ENCODE measurements at regions not wholly inside any gene's neighbourhood (a gene's known extent, or its start where the extent isn't known, plus 50 kb on each side); places are given as distances from the start of the nearest gene placed in this dataset.

- DNase-seq (ENCODE audit: low read depth in 2 of 2): no peak
These were observed 424.6 kb downstream of the MED10 start for GRCh38 chr5:5953584-5954274.

DNA sequence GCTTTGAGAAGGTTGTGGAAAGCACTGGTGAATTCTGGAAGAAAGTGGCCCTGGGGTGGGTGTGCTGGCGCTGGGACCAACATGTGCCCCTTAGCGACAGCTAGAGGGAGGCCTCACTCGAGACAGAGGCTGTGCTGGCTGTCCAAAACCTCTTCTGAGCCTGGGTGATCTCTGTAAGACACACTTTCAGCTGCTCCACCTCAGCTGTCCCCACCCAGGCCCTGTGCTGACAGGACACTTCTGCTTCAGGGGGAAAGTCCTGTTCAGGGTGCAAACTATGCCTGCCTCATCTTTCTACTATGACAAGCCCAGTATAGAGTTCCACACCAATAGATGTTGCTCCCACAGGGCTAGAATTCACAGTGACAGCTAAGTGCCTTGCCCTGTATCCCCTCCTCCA lies 426.4 kb downstream of the MED10 start:
- DNase-seq (ENCODE audit: low read depth in 2 of 2): no peak

DNA sequence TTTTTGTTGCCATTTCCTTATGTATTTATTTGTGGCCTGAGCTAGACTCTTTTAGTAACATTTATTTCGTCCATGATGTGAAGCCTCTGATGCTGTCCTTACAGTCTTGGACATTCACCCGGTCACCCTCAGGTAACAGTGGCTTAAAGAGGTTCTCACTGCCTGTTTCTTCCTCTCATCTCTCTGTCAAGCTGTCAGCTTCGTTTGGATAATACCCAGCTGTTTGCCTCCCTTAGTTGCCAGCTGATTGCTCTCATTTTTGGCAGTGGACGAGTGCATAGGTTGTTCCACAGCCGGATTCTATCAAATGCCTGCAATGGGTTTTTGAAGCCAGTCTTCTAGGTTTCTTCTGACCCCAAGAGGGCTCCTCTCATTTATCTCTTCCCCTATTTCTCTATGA lies 427.7 kb downstream of the MED10 start:
- no peak for DNase-seq (ENCODE audit: low read depth in 2 of 2)

GRCh38 chr5:5941486-5941885 lies 436.9 kb downstream of the MED10 start:
- no peak for DNase-seq (ENCODE audit: low read depth in 2 of 2)

DNA sequence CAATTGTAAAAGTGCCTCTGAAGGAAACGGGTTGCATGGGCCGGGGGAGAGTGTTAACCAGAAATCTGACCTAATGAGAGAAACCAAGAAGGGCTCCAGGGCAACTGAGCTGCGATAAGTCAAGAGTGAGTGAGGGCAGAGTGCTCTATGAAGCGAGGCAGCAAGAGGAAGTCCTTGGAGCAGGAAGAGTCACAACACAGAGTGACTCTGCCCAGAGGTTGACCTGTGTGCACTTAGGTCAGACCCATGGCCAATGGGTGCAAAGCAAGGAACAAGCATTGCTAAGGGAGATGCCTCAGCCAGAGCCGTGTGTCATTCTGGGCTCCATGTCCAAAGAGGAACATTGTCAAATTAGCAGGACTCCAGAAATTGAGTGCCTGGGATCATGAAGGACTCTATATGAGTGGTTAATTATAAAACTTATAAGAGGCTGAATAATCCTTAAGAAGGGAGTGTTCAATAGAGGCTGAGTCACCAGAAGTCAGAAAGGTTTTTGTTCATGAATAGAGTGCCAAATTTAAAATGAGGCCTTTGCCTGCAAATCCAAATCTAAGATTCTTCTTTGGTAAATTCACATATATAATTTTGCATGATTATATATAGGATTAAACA lies 438.5 kb downstream of the MED10 start:
- DNase-seq (ENCODE audit: low read depth in 2 of 2): no peak

DNA sequence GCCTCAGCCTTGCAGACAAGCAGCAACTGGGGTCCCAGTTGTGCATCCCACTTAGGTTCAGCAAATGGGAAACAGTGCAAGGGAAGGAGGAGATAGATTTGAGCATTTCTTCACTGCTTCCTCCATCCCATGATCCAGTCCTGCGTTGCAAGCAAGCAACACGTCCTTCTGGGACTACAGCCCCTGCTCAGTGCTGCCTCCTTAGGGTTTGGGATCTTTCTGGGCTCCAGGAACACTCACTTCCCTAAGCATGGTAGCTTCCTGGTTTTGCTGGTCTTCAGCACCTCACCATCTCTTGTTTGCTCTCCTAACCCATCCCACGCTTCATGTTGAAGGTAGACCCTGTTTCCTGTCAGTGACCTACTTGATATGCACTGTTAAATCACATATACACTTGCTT lies 444.7 kb downstream of the MED10 start:
- DNase-seq (ENCODE audit: low read depth in 2 of 2): no peak

GRCh38 chr5:5932824-5933223 lies 445.5 kb downstream of the MED10 start:
- DNase-seq (ENCODE audit: low read depth in 2 of 2): no peak

DNA sequence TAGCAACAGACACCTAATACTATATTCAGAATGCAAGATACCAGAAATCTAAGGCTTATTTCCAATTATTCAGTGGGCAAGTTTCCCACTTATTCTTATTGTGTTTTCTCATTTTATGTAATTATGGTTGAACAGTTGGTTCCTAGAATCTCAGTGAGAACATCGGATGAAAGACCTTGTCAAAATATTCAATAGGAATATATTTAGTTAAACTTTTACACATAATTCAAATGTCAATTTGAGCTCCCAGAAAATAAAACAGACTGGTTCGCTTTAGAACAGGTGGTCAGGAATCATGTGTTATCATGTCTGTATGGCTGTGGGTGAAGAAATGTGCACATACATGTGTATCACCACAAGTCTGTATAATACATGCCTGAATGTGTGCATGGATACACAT lies 447.8 kb downstream of the MED10 start:
- no peak for DNase-seq (ENCODE audit: low read depth in 2 of 2)

- no peak for DNase-seq (ENCODE audit: low read depth in 2 of 2)
These were observed 448.9 kb downstream of the MED10 start for GRCh38 chr5:5929291-5930020.

GRCh38 chr5:5925191-5925590 lies 453.2 kb downstream of the MED10 start:
- DNase-seq (ENCODE audit: low read depth in 2 of 2): no peak

- DNase-seq (ENCODE audit: low read depth in 2 of 2): no peak
These were observed 458.9 kb downstream of the MED10 start for GRCh38 chr5:5919411-5919810.

DNA sequence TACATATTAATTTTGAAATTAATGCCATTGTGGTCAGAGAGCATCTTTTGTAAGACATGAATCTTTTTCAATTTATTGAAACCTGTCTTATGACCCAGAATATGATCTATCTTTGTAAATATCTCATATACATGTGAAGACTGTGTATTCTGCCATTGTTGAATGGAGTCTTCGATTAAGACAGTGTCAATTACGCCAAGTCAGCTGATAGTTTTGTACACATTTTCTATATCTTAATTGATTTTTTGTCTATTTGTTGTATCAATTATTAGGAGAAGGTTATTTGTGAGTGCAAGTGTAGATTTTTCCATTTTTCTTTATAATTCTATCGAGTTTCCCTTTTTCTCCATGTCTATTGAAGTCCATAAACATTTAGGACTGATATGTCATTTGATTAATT lies 471.6 kb downstream of the MED10 start:
- no peak for DNase-seq (ENCODE audit: low read depth in 2 of 2)

DNA sequence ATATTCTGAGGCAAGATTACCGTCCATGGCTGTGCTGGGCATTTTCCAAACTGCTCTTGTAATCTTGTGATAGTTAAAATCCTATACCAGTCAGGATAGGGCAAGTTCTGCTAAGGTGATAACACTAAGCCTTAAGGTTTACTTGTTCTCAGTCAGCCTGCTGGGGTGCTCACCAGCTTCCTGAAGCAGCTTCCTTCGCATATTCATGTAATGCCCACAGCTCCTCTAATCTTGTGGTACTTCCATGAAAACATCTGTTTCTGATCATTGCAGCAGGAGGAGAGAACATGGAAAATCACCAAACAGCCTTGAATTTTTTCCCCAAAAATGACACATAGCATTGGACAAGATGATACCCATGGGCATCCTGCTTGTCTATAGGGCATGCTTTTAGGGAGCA lies 473.2 kb downstream of the MED10 start:
- DNase-seq (ENCODE audit: low read depth in 2 of 2): no peak

GRCh38 chr5:5904113-5904512 lies 474.2 kb downstream of the MED10 start:
- DNase-seq (ENCODE audit: low read depth in 2 of 2): no peak

GRCh38 chr5:5902678-5903646 lies 475.4 kb downstream of the MED10 start:
- no peak for DNase-seq (ENCODE audit: low read depth in 2 of 2)

DNA sequence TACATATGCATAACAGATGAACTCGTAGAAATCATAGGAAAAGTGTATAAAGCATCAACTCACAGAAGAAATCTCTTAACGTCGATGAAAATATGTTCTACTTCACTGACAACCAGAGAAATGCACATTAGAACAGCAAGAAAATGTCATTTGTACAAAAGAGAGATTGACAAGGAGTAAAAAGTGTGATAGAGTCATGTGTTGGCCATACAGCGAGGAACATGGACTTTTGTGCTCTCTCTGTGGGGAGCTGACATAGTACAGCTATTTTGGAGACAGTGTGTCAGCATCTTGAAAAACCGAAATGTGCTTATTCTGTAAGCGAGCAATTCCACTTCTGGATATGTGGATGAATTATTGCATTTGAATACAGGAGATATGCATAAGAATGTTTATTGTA lies 477.9 kb downstream of the ICE1 start:
- DNase-seq (ENCODE audit: low read depth in 2 of 2): no peak

GRCh38 chr5:5899716-5900115 lies 477.2 kb downstream of the ICE1 start:
- DNase-seq (ENCODE audit: low read depth in 2 of 2): no peak

GRCh38 chr5:5888284-5888683 lies 465.8 kb downstream of the ICE1 start:
- no peak for DNase-seq (ENCODE audit: low read depth in 2 of 2)

DNA sequence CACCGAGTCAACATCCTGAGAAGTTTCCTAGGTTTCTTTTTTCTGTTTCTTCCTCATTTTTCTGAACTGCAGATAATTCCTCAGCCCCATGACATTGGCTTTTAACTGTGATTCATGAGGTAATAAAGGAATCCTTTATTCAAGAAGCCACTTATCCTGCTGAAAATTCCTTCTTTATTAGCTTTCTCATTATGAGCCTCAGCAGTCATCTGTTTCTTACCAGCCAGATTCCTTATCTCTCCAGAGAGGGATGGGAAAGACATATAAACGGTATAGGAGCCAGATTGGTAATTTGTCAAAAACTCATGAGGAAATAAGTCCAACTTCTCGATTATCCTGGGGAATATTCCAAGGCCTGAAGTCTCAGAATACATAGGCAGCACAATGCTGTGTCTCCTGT lies 465.4 kb downstream of the ICE1 start:
- no peak for DNase-seq (ENCODE audit: low read depth in 2 of 2)

- DNase-seq (ENCODE audit: low read depth in 2 of 2): peak; percentile 7 to 20
These were observed 464.5 kb downstream of the ICE1 start for GRCh38 chr5:5886812-5887486.

DNA sequence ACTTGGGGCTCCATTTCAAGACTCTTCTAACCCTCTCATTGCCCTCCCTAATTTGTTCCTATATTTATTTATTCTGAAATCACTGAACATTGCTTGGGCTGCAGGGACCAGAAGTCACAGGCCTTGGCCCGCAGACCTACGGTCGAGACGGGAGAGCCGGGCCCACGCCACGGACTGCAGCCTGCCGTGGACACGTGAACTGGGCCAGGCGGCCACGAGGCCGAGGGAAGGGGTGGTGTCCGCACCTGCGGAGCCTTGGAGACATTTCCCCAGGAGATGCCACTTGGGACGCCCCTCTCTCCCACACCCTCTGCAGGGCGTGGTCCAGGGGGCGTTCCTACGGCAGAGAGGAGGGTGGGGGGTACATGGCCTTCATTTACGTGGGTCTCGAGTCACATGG lies 463.9 kb downstream of the ICE1 start:
- DNase-seq (ENCODE audit: low read depth in 2 of 2): no peak

All from stimulated activated CD8-positive, alpha-beta memory T cell treated with anti-CD3 and anti-CD28 coated beads, Interleukin-15, amount 100 ng/mL, for 48 hours (primary cell).